ENCODE measurements at regions not wholly inside any gene's neighbourhood (a gene's known extent, or its start where the extent isn't known, plus 50 kb on each side); places are given as distances from the start of the nearest gene placed in this dataset.

DNA sequence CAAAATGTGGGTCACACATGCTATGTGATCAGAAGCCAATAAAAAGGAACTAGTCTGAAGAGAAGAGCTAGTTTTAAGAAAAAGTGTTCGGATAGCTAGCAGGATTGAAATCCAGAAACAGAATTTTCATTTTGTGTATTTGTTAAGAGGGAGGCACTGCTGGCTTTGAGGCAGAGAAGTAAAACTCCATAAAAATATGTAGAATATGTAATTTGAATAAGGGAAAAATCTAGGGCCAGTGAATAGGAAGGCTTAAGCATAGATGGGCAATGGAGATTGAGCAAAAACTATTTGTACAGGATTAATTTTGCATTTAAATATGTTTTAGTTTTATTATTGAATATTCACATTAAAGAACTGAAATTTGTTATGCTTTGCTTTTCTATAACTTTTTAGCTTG lies 399.9 kb upstream of the PITX2 start:
- H3K27me3 ChIP-seq (ENCODE audit: insufficient read depth, low read length), result no peaks in the 10 kb centered on the region
- TF ChIP-seq, protein P1, sequence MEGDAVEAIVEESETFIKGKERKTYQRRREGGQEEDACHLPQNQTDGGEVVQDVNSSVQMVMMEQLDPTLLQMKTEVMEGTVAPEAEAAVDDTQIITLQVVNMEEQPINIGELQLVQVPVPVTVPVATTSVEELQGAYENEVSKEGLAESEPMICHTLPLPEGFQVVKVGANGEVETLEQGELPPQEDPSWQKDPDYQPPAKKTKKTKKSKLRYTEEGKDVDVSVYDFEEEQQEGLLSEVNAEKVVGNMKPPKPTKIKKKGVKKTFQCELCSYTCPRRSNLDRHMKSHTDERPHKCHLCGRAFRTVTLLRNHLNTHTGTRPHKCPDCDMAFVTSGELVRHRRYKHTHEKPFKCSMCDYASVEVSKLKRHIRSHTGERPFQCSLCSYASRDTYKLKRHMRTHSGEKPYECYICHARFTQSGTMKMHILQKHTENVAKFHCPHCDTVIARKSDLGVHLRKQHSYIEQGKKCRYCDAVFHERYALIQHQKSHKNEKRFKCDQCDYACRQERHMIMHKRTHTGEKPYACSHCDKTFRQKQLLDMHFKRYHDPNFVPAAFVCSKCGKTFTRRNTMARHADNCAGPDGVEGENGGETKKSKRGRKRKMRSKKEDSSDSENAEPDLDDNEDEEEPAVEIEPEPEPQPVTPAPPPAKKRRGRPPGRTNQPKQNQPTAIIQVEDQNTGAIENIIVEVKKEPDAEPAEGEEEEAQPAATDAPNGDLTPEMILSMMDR (IDR thresholded peaks at IDR 0.05; ENCODE audit: extremely low read depth, low read depth, low read length), result no peak
- no peak overlapping the region for H3K4me2 ChIP-seq (ENCODE audit: insufficient read depth, low read length)
- no peak overlapping the region for H3K27ac ChIP-seq (ENCODE audit: low read depth, low read length)
- no peak for DNase-seq (ENCODE audit: insufficient read length, low spot score, missing footprints)
- no peak overlapping the region for H2AFZ ChIP-seq (ENCODE audit: low read length)
- H4K20me1 ChIP-seq (ENCODE audit: insufficient read depth, low read length), result no peaks in the 10 kb centered on the region
- H3K36me3 ChIP-seq (ENCODE audit: insufficient read depth, low read length), result no peaks in the 10 kb centered on the region
- H3K79me2 ChIP-seq (ENCODE audit: insufficient read depth, low read length), result no peaks in the 10 kb centered on the region
- H3K9me3 ChIP-seq (ENCODE audit: low read depth, low read length), result no peaks in the 10 kb centered on the region
- H3K4me1 ChIP-seq (ENCODE audit: insufficient read depth, low read length), result peaks cover 2% of the 10 kb centered on the region
- no peak overlapping the region for H3K4me3 ChIP-seq (ENCODE audit: insufficient read depth, low read length)

GRCh38 chr4:111027526-111027925 lies 404.6 kb upstream of the PITX2 start:
- Histone ChIP-seq H3K27ac (ENCODE audit: low read depth, low read length) (peak overlapping the region; percentile 76), H4K20me1 (ENCODE audit: insufficient read depth, low read length) (no peaks in the 10 kb centered on the region), H3K4me1 (ENCODE audit: insufficient read depth, low read length) (peaks cover 6% of the 10 kb centered on the region), H3K4me3 (ENCODE audit: insufficient read depth, low read length) (peak overlapping the region; percentile 17), H3K9me3 (ENCODE audit: low read depth, low read length) (no peaks in the 10 kb centered on the region), H3K36me3 (ENCODE audit: insufficient read depth, low read length) (no peaks in the 10 kb centered on the region), H3K79me2 (ENCODE audit: insufficient read depth, low read length) (no peaks in the 10 kb centered on the region), H2AFZ (ENCODE audit: low read length) (peak overlapping the region; percentile 4), H3K27me3 (ENCODE audit: insufficient read depth, low read length) (no peaks in the 10 kb centered on the region), H3K4me2 (ENCODE audit: insufficient read depth, low read length) (peak overlapping the region; percentile 38)
- TF ChIP-seq, protein P1 (IDR thresholded peaks at IDR 0.05; ENCODE audit: extremely low read depth, low read depth, low read length), result no peak
- no peak for DNase-seq (ENCODE audit: insufficient read length, low spot score, missing footprints)

GRCh38 chr4:111028795-111029194 lies 405.9 kb upstream of the PITX2 start:
- TF ChIP-seq, protein P1 (IDR thresholded peaks at IDR 0.05; ENCODE audit: extremely low read depth, low read depth, low read length), result no peak
- Histone ChIP-seq H3K27ac (ENCODE audit: low read depth, low read length) (no peak overlapping the region), H3K27me3 (ENCODE audit: insufficient read depth, low read length) (no peaks in the 10 kb centered on the region), H2AFZ (ENCODE audit: low read length) (no peak overlapping the region), H3K4me2 (ENCODE audit: insufficient read depth, low read length) (no peak overlapping the region), H3K36me3 (ENCODE audit: insufficient read depth, low read length) (no peaks in the 10 kb centered on the region), H4K20me1 (ENCODE audit: insufficient read depth, low read length) (no peaks in the 10 kb centered on the region), H3K79me2 (ENCODE audit: insufficient read depth, low read length) (no peaks in the 10 kb centered on the region), H3K4me3 (ENCODE audit: insufficient read depth, low read length) (no peak overlapping the region), H3K9me3 (ENCODE audit: low read depth, low read length) (no peaks in the 10 kb centered on the region), H3K4me1 (ENCODE audit: insufficient read depth, low read length) (peaks cover 6% of the 10 kb centered on the region)
- DNase-seq (ENCODE audit: insufficient read length, low spot score, missing footprints), result no peak

DNA sequence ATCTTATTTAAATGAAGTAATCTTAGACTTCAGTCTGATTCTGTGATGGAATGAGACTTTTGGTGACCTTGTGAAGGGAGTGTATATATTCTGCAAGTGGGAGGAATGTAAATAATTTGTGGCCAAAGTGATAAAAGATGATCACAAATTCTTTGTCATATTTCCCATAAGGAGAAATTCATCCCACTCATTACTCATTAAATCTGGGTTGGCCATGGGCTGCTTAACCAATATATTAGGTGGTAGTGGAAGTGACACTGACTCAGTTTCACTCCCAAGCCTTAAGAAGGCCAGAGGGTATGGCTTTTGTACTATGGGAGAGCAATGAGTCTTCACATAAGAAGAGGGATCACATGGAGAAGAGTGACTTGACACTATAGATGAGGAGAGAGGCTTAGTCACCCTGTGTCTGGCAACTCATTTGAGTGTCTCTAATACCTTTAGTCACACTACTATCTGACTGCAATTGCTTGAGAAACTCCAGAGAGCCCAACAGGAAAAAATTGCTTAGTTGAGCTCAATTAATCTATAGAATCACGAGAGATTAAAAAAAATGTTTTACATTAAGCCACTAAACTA lies 408.2 kb upstream of the PITX2 start:
- no peak for DNase-seq (ENCODE audit: insufficient read length, low spot score, missing footprints)
- no peak overlapping the region for H3K4me3 ChIP-seq (ENCODE audit: insufficient read depth, low read length)
- H3K4me1 ChIP-seq (ENCODE audit: insufficient read depth, low read length), result peaks cover 6% of the 10 kb centered on the region
- H3K4me2 ChIP-seq (ENCODE audit: insufficient read depth, low read length), result no peak overlapping the region
- H3K79me2 ChIP-seq (ENCODE audit: insufficient read depth, low read length), result no peaks in the 10 kb centered on the region
- H4K20me1 ChIP-seq (ENCODE audit: insufficient read depth, low read length), result no peaks in the 10 kb centered on the region
- H3K9me3 ChIP-seq (ENCODE audit: low read depth, low read length), result no peaks in the 10 kb centered on the region
- no peaks in the 10 kb centered on the region for H3K36me3 ChIP-seq (ENCODE audit: insufficient read depth, low read length)
- no peak overlapping the region for H3K27ac ChIP-seq (ENCODE audit: low read depth, low read length)
- TF ChIP-seq, protein P1 (IDR thresholded peaks at IDR 0.05; ENCODE audit: extremely low read depth, low read depth, low read length), result no peak
- H2AFZ ChIP-seq (ENCODE audit: low read length), result no peak overlapping the region
- H3K27me3 ChIP-seq (ENCODE audit: insufficient read depth, low read length), result no peaks in the 10 kb centered on the region

All from osteoblast (primary cell).